C4-2B (cell line): ENCODE measurements at regions not wholly inside any gene's neighbourhood (a gene's known extent, or its start where the extent isn't known, plus 50 kb on each side); places are given as distances from the start of the nearest gene placed in this dataset.

ENCODE experiments used
- ZFX ChIP-seq: fragments of 450-650 bp; IDR thresholded peaks from 2 replicates; pipeline ENCODE4 v1.6.1; 2017
- TF ChIP-seq, protein P1 (sequence below): fragments of 450-650 bp; conservative IDR thresholded peaks from 2 replicates; pipeline ENCODE4 v1.5.1; 2017; ENCODE audit warnings: mild to moderate bottlenecking

DNA sequence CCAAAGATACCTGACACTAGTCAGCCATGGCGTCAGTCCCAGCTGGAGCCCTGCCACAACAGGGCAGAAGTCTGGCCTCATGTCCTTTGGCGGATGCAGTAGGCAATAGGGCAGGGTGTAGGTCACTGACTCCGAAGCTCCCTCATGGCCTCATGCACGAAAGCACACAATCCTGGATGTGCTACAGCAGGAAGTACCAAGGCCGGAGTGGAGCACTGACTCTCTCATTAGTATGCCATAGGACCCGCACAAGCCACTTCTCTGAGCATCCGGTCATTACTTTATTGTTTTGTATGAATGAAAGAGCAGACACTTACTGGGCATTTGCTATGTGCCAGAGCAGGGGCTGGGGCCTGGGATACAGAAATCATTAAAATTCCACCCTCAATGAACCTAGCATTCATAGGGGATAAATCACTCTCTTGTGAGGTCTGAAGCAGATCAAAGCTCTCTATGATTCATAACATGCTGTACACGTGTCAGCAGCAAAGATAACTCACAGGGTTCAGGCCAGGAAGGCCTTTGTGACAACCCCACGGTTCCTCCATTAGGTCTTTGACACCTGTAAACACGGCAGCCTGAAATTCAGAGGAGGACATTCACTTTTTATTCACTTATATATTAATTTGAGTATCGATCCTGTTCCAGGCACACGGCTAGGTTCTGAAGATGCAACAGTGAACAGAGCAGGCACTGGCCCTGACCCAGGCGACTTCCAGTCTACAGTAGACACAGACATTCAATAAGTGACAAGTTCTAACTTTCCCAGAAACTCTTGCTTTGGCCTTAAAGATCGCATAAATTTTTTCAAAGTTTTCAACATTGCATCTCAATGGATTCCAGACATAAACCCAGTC is 357.9 kb upstream of the USP24 start:
- TF ChIP-seq, protein P1, sequence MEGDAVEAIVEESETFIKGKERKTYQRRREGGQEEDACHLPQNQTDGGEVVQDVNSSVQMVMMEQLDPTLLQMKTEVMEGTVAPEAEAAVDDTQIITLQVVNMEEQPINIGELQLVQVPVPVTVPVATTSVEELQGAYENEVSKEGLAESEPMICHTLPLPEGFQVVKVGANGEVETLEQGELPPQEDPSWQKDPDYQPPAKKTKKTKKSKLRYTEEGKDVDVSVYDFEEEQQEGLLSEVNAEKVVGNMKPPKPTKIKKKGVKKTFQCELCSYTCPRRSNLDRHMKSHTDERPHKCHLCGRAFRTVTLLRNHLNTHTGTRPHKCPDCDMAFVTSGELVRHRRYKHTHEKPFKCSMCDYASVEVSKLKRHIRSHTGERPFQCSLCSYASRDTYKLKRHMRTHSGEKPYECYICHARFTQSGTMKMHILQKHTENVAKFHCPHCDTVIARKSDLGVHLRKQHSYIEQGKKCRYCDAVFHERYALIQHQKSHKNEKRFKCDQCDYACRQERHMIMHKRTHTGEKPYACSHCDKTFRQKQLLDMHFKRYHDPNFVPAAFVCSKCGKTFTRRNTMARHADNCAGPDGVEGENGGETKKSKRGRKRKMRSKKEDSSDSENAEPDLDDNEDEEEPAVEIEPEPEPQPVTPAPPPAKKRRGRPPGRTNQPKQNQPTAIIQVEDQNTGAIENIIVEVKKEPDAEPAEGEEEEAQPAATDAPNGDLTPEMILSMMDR = no peak
- TF ChIP-seq ZFX = no peak
